GM12864 (cell line): ENCODE measurements at regions not wholly inside any gene's neighbourhood (a gene's known extent, or its start where the extent isn't known, plus 50 kb on each side); places are given as distances from the start of the nearest gene placed in this dataset.

ENCODE experiments used
- DNase-seq: peaks from one replicate; pipeline ENCODE4 v3.0.0-alpha.2; 2011; ENCODE audit warnings: low read depth
- H3K4me3 ChIP-seq: 2 replicates; pipeline ENCODE4 v1.5.1; 2011; ENCODE audit warnings: mild to moderate bottlenecking, low read depth, low read length, control low read depth
- CTCF ChIP-seq: IDR thresholded peaks from 2 replicates; pipeline ENCODE4 v1.5.1; 2011; ENCODE audit warnings: low read depth, mild to moderate bottlenecking, moderate library complexity, low read length, control low read depth, inconsistent platforms; ENCODE audit errors: missing control alignments

DNA sequence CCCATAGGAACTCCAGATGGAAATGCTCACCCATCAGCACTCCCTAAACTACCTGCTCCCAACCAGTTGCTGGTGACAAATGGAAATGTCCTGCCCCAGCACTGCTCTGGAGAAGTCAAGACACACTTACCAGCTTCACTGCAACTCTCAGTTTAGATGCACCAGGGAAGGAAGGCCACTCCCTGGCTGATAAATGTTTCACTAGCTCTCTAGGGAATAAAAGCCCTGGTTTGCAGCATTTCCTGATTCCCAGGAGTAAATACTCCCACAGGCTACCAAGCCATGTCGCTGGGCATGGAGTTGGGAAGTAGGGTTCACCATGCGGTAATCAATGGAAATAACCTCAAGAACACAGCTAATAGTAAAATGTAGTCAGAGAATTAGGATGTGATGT, 112.0 kb upstream of the NEO1 start:
- no peak for DNase-seq
- no peak for TF ChIP-seq CTCF

GRCh38 chr15:72939514-72940228, 112.6 kb upstream of the NEO1 start:
- H3K4me3 ChIP-seq = no peak overlapping the region
- no peak for DNase-seq

More for the DNA sequence above, 112.0 kb upstream of the NEO1 start:
- H3K4me3 ChIP-seq = no peak overlapping the region

GRCh38 chr15:72936691-72937679, 115.3 kb upstream of the NEO1 start:
- DNase-seq = no peak
- TF ChIP-seq CTCF = no peak
- H3K4me3 ChIP-seq = no peak overlapping the region

More at GRCh38 chr15:72939514-72940228, 112.6 kb upstream of the NEO1 start:
- no peak for TF ChIP-seq CTCF

- no peak for DNase-seq
- TF ChIP-seq CTCF = no peak
- H3K4me3 ChIP-seq = no peak overlapping the region
These were observed 116.0 kb upstream of the NEO1 start for GRCh38 chr15:72936237-72936636.

DNA sequence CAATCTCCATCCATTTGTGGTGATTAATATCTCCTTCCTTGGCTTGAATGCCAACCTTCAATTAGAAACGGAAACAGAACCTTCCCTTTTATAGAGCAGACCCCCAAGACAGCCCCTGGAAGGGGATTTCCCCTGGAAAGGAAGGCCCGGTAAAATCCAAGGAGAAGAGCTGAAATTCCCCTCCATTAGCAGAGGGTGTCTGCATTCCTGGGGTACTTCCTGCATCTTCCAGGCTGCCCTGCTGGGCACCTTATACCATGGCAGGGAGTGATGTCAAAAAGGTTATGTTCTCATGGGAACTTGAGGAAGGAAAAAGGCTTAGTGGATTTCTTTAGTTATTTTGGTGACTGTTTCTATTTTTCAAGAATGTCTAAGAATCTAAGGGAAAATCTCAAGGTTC, 116.7 kb upstream of the NEO1 start:
- no peak for DNase-seq
- TF ChIP-seq CTCF = no peak
- H3K4me3 ChIP-seq = no peak overlapping the region

- no peak for DNase-seq
- H3K4me3 ChIP-seq = no peak overlapping the region
- no peak for TF ChIP-seq CTCF
These were observed 117.3 kb upstream of the NEO1 start for GRCh38 chr15:72934921-72935320.

DNA sequence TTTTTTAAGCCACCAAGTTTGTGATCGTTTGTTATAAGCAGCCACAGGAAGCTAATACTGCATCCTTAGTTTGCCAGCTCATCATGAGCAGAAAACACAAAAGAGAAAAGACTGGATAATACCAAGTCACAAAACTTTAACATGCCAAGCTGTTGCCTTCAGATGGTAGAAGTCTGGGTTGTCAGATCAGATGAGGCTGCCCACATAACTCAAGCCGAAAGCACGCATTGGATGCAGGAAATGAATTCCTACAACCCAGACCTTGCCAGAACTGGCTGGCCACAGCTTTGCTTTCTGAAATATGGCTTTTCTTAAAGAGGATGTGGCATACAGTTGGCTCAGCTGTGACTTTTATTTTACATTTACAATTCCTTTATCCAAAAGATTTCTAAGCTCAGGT, 118.3 kb upstream of the NEO1 start:
- DNase-seq = no peak
- TF ChIP-seq CTCF = no peak
- no peak overlapping the region for H3K4me3 ChIP-seq
